ENCODE measurements at regions not wholly inside any gene's neighbourhood (a gene's known extent, or its start where the extent isn't known, plus 50 kb on each side); places are given as distances from the start of the nearest gene placed in this dataset.

DNA sequence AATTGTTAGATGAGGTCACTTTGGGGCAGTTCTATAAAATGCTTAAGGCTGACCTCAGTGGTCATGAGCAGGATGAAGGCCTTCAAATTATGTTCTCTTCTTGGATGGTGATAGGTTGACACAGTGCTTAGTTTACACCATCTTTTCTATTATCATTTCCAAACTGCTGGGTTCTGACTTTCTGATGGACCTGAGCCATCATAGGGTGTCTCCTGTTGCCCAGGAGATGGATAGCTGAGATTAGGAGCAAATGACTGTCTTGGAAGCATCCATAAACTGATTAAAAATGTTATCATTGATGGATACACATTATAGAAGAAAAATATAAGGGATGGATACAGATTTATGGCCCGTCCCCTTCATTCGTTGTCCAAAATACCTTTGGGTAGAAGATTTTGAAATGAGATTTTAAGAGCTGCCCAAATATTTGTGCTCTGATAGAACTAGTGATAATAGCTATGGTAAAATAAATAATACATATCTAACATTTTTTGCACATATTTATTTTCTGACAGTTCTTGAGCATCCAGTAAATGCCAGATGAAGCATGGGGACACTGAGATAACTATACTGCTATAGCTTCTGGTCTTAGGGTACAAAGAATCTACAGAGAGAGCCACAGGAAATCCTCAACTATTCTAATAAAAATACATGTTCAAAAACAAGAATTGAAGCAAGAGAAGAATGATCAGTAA lies 839.4 kb upstream of the LCORL start:
- H3K36me3 ChIP-seq = no peaks in the 10 kb centered on the region
- intact Hi-C loops (cut with DNase I) = no loop called here
- H3K27ac ChIP-seq = no peak overlapping the region
- H3K4me3 ChIP-seq = no peak overlapping the region
- DNase-seq = no peak
- WGBS, 2 donors = 88 to 89% methylated on average over 2 of the region's 2 CpGs
- H3K27me3 ChIP-seq = no peaks in the 10 kb centered on the region
- H3K4me1 ChIP-seq = no peaks in the 10 kb centered on the region
- TF ChIP-seq POLR2A (IDR thresholded peaks at IDR 0.05) = no peak
- no peak for TF ChIP-seq EP300 (IDR thresholded peaks at IDR 0.05)
- TF ChIP-seq, protein P1, sequence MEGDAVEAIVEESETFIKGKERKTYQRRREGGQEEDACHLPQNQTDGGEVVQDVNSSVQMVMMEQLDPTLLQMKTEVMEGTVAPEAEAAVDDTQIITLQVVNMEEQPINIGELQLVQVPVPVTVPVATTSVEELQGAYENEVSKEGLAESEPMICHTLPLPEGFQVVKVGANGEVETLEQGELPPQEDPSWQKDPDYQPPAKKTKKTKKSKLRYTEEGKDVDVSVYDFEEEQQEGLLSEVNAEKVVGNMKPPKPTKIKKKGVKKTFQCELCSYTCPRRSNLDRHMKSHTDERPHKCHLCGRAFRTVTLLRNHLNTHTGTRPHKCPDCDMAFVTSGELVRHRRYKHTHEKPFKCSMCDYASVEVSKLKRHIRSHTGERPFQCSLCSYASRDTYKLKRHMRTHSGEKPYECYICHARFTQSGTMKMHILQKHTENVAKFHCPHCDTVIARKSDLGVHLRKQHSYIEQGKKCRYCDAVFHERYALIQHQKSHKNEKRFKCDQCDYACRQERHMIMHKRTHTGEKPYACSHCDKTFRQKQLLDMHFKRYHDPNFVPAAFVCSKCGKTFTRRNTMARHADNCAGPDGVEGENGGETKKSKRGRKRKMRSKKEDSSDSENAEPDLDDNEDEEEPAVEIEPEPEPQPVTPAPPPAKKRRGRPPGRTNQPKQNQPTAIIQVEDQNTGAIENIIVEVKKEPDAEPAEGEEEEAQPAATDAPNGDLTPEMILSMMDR (IDR thresholded peaks at IDR 0.05) = no peak
- TF ChIP-seq POLR2AphosphoS5 (IDR thresholded peaks at IDR 0.05) = no peak
- no peaks in the 10 kb centered on the region for H3K9me3 ChIP-seq

DNA sequence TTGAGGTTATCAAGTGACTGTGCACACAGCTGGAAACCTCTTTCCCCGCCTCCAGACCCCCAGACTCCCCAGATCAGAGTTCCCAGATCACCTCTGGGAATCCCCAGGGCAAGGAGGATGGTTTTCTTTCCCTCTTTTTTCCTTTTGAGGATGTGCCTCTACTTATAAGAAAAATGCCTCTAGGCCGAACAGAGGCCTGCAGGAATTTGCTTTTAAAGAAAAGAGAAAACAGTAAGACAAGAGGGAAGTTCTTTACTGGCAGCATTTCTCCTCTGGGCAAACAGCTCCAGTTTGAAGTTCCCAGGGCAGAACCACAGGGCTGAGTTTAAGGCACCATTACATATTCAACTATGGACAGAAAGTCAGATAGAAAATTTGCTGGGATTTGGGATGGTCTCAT lies 837.9 kb upstream of the LCORL start:
- no peak for TF ChIP-seq POLR2A (IDR thresholded peaks at IDR 0.05)
- TF ChIP-seq EP300 (IDR thresholded peaks at IDR 0.05) = no peak
- TF ChIP-seq, protein P1 (IDR thresholded peaks at IDR 0.05) = no peak
- no peak for TF ChIP-seq POLR2AphosphoS5 (IDR thresholded peaks at IDR 0.05)
- no peaks in the 10 kb centered on the region for H3K36me3 ChIP-seq
- intact Hi-C loops (cut with DNase I) = no loop called here
- no peak for DNase-seq
- H3K27me3 ChIP-seq = no peaks in the 10 kb centered on the region
- H3K9me3 ChIP-seq = no peaks in the 10 kb centered on the region
- WGBS, 2 donors = 57 to 85% methylated on average over 2 of the region's 2 CpGs
- no peaks in the 10 kb centered on the region for H3K4me1 ChIP-seq
- H3K27ac ChIP-seq = no peak overlapping the region
- no peak overlapping the region for H3K4me3 ChIP-seq

DNA sequence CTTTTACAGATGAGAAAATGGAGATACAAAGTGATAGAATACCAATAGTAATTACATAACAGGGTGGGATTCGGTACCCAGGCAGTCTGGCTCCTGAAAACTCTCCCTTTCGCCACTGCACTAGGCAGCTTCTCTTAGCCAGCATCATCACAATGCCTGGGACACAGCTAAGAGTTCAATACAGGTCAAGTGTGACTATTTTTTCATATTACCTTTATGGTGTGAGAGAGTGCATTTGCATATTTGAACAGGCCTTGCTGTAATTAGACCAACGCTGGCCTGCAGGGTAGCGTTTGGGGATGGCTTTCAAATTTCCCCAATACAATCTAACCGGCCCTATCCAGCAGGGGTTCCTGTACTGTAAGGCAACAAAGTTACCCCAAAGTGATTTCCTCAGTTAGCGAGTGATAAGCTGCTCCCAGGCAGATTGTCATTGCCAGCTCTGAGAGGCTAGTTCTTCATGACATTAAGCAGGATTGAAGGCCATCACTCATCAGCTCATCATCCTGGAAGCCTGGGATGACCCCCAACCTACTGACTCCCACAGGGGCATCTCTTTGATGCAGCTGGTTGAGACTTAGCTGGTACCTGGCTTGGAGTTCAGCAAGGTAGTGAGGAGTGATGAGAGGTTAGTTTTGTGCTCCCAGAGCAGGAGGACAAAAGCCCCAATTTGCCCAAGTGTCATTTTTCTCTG lies 836.8 kb upstream of the LCORL start:
- no peak for DNase-seq
- TF ChIP-seq POLR2A (IDR thresholded peaks at IDR 0.05) (no peak), POLR2AphosphoS5 (IDR thresholded peaks at IDR 0.05) (no peak), EP300 (IDR thresholded peaks at IDR 0.05) (no peak)
- TF ChIP-seq, protein P1 (IDR thresholded peaks at IDR 0.05) = no peak
- intact Hi-C loops (cut with DNase I) = no loop called here
- no peak overlapping the region for H3K27ac ChIP-seq
- H3K27me3 ChIP-seq = no peaks in the 10 kb centered on the region
- H3K9me3 ChIP-seq = no peaks in the 10 kb centered on the region
- 79 to 89% methylated on average over 6 of the region's 6 CpGs for WGBS, 2 donors
- H3K4me1 ChIP-seq = no peaks in the 10 kb centered on the region
- H3K4me3 ChIP-seq = no peak overlapping the region
- no peaks in the 10 kb centered on the region for H3K36me3 ChIP-seq

DNA sequence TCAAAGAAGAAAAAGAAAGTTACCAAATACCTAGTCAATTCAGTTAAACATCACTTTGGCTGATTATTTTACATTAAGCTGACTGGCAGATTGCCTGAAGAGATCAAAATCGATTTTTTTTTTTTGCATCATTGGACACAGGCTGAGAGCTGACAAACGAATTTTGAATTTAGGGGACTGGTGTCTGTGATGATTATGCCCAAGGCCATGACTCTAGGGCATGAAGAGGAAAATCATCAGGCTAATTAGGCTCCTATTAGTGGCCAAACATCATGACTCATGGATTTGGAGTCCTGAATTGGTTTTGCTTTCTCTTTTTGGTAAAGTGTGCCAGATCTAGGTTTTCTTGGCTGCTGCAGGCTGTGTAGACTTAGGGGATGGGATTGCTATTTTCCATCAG lies 829.3 kb upstream of the LCORL start:
- Histone ChIP-seq H3K27ac (no peak overlapping the region), H3K4me1 (peaks cover 0 to 19% (median 9%) of the 10 kb centered on the region in 4 donors), H3K27me3 (no peaks in the 10 kb centered on the region), H3K36me3 (no peaks in the 10 kb centered on the region), H3K4me3 (no peak overlapping the region), H3K9me3 (no peaks in the 10 kb centered on the region)
- intact Hi-C loops (cut with DNase I) = no loop called here
- 45 to 61% methylated on average over 2 of the region's 2 CpGs for whole genome bisulfite sequencing, 2 donors
- TF ChIP-seq POLR2AphosphoS5 (IDR thresholded peaks at IDR 0.05) (no peak), EP300 (IDR thresholded peaks at IDR 0.05) (no peak), POLR2A (IDR thresholded peaks at IDR 0.05) (no peak)
- TF ChIP-seq, protein P1 (IDR thresholded peaks at IDR 0.05) = no peak
- no peak for DNase-seq

Data from sigmoid colon (tissue), 6 donors.